HG03025 (cell line): ENCODE measurements at regions not wholly inside any gene's neighbourhood (a gene's known extent, or its start where the extent isn't known, plus 50 kb on each side); places are given as distances from the start of the nearest gene placed in this dataset.
"Not testable (repeated sequence)": the region's sequence is repeated elsewhere in the genome, so short reads cannot be mapped to it uniquely, and the experiment has no call there.

Source experiments
- ATAC-seq: cut with Tn5 transposase; IDR thresholded peaks from one replicate; pipeline ENCODE4 v1.9.1; 2021; ENCODE audit warnings: mild to moderate bottlenecking, moderate library complexity; ENCODE audit not compliant: unreplicated experiment, low FRiP score

DNA sequence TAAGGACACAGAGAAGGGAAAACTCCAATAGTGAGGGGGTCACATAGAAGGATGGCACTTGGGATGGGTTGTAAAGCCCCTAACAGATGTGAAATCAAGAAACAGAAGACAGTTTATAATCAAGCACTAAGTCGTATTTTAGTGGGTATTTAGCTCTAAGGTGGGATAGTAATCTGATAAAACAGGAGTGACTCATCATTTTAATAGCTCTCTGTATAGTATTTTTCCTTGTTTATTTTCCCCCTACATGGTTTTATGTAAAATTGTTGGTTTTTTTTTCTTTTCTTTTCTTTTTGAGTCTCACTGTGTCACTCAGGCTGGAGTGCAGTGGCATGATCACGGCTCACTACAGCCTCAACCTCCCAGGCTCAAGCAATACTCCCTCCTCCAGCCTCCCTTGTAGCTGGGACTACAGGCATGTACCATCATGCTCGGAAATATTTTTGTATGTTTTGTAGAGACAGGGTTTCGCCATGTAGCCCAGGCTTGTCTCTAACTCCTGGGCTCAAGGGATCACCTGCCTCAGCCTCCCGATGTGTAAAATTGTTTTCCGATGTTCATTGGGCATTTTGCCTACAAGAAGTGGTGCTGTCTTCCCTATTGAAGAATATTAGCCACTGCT is 142.6 kb upstream of the SERPINE2 start:
- no peak for ATAC-seq

DNA sequence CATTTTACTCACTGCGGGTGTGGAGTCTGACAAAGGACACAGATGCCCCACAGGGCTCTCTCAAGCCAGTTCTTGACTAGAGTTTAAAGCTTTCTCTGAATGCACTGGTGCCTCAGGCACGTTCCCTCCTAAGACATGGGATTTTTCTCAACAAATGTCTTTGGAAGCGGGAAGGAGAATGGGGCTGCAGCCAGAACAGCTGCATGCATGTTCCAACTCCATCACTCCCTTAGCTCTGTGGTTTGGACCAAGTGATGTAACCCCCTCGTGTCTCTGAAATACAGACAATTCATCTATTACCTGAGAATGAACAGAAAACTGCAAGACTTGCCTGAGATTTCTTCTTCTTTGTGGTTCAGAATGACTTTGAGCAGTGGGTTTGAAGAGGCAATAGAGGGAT is 141.7 kb upstream of the SERPINE2 start:
- no peak for ATAC-seq

DNA sequence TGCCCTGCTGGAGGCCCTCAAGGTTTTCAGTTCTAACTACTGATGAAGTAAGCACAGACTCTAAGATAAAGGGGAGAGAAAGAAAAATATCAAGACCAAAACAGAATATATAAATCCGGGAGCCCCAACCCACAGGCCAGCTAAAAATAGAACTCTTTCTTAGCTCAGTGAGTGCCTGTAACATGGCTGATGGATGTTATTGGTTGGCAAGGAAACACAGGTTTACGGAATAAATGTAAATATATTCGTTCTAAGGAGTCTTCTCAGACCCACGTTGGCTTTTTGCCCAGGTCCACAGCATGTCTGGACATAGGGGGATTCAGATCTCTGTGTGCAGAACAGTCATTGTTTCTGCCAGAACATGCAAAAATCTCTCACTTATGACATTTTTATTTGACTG is 139.0 kb upstream of the SERPINE2 start:
- no peak for ATAC-seq

DNA sequence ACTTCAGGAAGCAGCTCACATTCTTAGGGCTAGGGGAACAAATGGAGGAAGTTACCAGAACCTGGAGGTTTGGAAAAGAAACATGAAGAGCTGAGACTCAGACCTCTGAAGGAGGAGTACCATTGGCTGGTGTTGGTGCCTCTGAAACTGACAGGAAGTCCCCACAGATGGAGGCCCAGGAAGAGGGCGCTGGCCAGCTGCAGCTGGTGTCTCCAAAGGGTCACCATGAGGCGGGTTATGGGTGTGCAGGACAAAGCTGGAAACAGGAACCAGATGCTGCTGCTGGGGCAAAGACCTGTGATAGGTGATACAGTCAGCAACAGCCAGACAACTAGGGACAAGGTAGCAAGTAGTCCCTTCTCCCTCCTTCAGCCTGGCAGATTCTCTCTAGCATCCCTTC is 136.5 kb upstream of the SERPINE2 start:
- no peak for ATAC-seq

DNA sequence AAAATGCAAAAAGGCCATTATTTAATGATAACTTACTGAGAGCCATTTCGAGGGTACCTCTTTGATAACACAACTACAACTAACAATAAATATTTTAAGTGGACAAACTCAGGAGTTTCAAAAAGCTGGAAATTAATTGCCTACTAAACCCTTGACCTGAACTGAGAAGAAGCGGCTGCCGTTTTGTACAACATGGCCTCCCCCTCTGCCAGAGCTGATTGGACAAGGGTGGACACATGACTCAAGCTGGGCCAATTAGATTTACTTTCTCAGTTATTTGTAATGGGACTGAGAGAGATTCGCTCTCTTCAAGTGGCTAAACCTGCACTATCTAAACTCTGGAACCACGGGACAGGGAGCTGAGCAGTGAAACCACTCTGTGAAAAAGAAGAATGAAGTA is 135.9 kb upstream of the SERPINE2 start:
- ATAC-seq = no peak

DNA sequence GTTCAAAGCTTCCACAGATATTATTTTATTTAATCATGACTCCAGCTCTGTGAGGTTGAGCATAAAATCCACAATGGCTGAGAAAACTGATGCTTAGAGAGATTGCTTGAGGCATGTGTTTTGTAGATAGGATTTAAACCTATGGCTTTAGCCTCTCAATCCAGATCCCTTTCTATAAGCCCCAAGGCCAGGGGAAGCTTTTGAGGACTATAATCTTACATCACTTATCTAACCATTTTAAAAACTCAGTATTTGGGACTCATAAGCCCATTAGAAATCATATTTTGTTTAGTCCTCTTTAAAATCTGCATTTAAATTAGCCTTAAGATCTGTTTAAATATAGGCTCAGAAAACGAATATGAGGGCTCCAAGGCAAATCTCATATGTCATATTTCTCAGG is 135.4 kb upstream of the SERPINE2 start:
- ATAC-seq = no peak

DNA sequence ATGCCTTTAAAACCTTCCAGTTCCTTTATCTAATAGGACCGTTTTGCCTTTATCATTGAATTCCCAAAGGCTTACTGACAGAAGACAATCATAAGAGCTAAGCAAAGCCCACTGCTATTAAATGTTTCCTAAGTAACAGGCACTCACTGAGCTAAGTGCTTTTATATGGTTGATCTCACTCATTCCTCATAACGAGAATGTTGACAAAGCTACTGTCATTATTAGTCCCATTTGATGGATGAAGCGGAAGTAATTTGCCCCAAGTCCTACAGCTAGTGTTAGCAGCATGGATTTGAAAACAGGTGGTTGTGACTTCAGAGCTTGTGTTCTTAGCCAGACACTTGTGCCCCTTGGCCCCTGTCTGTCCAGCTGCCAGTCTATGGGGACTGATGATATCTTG is 134.8 kb upstream of the SERPINE2 start:
- no peak for ATAC-seq

DNA sequence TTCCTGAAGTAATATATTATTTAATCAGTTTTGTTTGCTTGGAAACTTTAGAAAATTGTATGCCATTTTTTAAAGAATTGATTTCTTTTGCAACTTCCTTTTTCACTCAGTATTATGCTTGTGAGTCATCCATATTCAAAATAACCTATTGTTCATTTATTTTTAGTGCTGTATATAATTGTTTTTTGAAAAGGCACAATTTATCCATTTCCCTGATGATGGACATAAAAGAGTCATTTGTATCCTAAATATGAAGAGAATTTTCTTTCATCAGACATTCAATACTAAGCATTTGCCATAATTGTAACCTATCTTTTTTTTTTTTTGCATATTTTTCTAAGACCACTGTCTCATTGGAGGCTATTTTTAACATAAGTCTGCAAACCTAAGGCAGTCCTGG is 134.1 kb upstream of the SERPINE2 start:
- ATAC-seq = no peak

DNA sequence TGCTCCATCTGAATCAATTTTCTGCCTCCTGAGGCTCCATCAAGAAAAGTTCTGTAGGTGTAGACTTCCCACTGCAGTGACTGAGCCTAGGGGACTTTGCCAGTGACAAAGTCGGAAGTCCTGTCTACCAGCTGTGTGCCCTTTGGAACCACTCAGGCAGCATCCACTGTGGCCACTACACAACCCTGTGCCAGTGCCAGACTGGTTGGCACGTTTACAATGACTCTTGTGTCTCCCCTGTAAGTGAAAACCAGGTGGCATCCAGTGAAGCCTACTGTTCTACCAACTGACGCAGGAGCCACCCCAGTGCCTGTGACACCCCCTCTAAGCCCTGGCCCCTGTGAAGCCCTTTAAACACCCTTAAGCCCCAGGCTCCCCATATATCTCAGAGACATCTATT is 132.1 kb upstream of the SERPINE2 start:
- ATAC-seq = no peak

DNA sequence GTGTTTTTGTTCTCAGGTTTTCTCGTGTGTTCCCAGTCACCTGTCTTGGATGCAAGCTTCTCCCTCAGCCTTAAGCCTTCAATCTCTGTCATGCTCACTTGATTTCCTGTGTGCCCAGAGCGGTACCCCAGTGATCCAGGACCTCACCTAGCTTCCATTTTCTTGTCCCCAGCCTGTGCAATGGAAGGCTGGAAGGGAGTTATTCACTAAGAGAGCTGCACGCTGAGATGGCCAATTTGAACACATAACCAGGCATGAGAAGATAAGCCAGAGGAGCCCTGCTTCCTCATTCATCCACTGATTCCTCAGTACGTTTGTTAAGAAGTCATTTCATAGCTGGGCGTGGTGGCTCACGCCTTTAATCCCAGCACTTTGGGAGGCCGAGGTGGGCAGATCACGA is 130.8 kb upstream of the SERPINE2 start:
- no peak for ATAC-seq

DNA sequence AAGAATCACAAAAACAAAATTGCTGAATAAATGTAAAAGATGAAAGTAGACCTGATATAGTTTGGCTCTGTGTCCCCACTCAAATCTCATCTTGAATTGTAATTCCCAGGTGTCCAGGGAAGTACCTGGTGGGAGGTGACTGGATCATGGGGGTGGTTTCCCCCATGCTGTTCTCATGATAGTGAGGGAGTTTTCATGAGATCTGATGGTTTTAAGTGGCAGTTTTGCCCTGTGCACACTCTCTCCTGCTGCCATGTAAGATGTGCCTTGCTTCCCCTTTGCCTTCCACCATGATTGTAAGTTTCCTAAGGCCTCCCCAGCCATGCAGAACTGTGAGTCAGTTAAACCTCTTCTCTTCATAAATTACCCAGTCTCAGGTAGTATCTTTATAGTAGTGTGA is 128.7 kb upstream of the SERPINE2 start:
- not testable (repeated sequence) for ATAC-seq

DNA sequence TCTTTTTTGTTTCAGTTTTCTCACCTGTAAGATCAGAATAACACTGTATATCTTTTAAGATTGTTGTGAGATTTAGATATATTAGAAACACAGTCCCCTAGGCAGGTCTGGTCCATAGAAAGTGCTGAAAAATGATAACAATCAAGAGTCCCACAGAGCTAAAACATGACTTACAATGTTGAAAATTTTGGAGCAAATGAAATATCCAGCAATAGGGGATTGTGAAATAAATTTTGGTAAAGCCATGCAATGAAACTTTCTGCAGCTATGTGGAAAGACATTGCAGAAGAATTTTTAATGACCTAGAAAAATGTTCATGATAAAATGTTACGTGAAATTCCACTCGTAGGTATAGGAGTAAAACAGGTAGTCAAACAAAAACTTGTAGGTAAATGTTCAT is 127.6 kb upstream of the SERPINE2 start:
- no peak for ATAC-seq

DNA sequence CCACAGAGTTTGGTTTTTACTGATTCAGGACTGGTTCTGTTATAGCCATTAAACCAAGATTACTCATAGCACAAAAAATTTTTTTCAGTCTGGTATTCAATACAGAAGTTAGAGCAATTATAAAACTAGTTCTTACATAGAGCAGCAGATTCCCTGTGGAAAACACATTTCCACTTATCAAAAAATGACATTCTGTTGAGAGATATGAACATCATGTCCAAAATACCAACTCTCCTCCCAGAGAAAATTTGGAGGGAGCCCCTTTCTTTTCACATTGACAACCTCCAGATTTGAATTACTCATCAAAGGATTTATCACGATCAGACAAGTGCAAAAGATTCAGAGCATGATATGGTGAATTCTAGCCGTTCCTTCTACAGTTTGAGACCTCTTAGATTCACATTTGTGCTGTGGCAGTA is 126.8 kb upstream of the SERPINE2 start:
- ATAC-seq = no peak

DNA sequence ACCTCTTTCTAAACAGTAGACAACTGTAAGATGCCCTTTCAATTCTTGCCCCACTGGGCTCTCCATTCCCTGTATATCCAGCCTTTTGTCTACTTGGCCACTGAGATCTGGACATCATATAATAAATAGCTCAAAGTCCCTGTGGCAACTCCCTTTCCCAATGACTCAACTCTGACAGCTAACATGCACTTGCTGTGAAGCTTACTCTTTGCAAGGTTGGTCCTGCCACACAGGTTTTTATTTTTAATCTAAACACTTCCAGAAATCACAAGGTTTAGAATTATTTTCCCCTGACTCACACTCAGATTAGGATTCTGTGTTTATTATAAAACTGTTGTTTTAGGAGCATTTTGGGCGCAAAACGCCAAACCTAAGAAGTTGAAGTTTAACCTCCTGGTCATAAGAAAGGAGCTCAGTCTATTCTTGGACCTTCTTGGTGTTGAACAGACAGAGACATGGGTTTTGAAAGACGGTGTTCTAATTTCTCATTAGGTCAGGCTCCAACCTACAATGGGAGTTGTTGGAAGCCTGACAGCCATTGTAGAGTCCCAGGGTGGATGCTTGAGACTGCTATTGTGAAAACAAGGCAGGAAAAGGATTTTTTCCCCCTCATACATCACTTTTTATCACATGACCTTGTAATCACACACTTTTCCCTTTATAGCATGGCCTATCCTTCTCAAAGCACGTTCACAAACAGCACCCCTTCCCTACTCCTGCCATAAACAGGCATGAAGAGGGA is 124.7 kb upstream of the SERPINE2 start:
- no peak for ATAC-seq

DNA sequence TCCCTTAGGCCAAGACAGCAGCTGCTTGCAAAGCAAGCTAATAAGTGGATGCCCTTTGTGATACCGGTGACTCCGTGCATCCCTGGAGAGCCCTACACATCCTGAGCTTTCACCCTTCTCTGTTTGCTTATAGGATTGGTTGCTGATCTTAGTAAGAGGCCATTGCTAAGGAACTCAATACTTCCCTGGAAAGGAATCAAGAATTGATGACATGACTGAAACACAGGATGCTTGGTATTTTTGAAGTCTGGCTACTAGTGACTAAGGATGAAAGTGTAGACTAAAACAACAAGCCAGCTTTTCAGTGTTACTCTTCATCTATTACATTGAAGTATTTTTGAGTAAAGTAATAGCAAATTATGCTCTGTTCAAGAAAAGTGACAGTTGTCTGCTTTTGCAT is 123.0 kb upstream of the SERPINE2 start:
- ATAC-seq = no peak

DNA sequence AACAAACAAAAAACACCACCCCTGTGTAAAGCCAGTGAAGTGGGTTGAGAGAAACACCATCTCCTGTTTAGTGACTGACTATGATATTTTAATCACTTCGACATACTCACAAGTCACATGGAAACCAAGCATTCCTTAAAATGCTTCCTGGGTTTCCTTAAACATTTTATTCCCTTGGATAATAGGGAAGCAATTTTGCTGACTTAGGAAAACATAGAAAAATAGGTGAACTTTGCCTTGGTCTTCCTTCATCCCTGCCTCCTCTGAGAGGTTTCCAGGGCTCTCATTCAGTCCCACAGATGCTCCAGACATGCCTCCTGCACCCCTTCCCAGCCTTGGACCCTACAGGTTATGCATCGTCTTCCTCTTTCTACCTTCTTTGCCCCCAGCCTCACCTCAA is 122.6 kb upstream of the SERPINE2 start:
- no peak for ATAC-seq

DNA sequence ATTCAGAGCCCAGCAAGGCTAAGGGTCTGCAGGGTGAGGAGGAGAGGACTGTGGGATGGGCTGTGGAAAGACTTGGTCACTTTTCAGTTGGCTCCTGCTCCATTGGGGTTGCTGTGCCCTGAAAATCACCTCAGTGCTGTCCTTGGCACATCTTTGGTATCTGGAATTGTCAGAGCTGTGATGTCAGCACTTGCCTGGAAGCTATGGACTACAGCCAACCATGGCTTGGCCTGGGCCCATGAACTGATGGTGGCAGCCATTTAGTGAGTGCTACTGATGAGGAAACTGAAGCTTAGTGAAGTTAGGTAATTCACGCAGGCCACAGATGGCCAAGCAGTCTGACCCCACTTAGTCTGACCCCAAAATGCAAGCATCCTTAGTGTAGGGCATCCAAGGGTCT is 121.8 kb upstream of the SERPINE2 start:
- ATAC-seq = no peak

DNA sequence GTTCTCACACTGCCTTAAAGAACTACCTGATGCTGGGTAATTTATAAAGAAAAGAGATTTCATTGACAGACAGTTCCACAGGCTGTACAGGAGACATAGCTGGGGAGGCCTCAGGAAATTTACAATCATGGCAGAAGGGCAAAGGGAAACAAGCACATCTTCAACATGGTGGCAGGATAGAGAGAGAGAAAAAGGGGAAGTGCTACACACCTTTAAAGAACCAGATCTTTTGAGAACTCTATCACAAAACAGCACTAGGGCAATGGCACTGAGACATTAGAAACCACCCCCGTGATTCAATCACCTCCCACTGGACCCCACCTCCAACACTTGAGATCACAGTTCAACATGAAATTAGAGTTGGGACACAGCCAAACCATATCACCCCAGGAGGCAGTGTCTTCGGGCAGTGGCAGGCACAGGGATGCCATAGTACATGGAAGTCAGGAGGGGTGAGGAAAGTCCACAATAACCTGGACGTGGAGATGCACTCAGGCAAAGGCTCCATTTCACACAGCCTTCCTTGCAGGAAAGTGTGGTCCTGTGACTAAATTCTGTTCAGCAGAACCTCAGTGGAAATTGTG is 120.4 kb upstream of the SERPINE2 start:
- no peak for ATAC-seq

DNA sequence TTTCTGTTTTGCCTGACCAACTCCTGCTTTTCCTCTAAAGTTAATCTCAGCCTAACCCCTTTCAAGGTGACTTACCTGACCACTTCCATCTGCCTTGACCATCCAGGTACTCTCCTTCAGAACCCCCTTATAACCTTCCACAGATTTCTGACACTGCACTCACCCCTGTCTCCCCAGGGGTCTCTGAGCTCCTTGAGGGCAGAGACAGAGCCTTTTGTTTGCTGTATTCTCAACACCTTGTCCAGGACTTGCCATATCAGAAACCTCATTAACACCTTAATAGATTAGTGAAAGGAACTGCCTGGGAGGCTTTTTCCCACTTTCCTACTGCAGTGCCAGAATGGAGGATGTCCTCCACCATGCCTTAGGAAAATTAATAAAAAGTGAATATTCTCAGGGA is 119.7 kb upstream of the SERPINE2 start:
- ATAC-seq = no peak

DNA sequence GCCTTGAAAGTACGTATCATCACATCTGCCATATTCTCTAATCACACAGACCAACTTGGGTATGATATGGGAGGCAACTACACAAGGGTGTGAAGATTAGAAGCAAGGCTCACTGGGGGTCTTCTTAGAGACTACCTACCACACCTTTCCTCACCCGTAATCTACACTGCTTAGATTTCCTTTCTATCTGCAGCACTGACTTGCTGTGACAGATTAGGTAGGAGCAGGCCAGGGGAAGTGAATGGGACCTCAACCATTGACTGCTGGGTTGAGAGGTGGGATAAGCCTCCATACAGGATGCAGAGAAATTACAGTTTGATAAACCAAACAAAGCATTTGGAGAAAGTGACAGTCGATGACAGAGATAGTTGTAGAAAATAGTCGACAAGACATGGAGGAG is 119.0 kb upstream of the SERPINE2 start:
- no peak for ATAC-seq

DNA sequence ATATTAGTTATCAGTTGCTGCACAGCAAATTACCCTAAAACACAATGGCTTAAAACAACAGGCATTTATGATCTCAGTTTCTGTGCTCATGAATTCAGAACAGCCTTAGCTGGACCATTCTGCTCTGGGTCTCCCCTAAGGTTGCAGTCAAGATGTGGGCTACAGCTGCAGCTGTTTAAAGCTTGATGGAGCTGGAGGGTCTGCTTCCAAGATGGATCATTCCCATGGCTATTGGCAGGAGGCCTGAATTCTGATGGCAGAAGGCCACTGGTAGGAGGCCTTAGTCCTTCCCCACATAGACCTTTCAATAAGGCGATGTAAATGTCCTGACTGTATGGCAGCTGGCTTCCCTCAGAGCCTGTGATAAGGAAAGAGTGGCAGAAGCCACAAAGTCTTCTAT is 118.6 kb upstream of the SERPINE2 start:
- no peak for ATAC-seq

DNA sequence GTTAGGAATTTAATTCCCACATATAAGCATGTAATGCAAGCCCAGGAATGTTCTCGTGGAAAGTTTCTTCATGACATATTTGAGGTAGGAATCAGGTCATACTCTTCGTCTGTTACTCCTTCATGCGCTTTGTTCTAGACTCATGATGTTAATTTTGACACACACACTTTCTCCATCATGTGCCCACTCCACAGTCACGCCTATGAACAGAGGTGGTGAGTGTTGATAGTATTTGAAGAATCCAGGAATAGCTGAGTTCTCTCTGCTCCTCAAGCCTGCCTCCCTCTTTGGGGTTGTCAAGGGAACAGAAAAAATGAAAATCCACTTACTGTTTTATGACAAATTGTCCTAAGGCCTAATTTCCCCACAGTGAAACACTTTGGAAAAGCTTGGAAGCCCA is 117.3 kb upstream of the SERPINE2 start:
- ATAC-seq = no peak
